ENCODE measurements at regions not wholly inside any gene's neighbourhood (a gene's known extent, or its start where the extent isn't known, plus 50 kb on each side); places are given as distances from the start of the nearest gene placed in this dataset.

- no peak for TF ChIP-seq CTCF (conservative IDR thresholded peaks at IDR 0.05; ENCODE audit: low read depth, low read length)
- no peak for TF ChIP-seq EZH2phosphoT487 (IDR thresholded peaks at IDR 0.05; ENCODE audit: borderline replicate concordance, low read length)
These were observed 177.2 kb downstream of the SHANK2 start for GRCh38 chr11:71075116-71075720.
